ENCODE measurements at regions not wholly inside any gene's neighbourhood (a gene's known extent, or its start where the extent isn't known, plus 50 kb on each side); places are given as distances from the start of the nearest gene placed in this dataset.

DNA sequence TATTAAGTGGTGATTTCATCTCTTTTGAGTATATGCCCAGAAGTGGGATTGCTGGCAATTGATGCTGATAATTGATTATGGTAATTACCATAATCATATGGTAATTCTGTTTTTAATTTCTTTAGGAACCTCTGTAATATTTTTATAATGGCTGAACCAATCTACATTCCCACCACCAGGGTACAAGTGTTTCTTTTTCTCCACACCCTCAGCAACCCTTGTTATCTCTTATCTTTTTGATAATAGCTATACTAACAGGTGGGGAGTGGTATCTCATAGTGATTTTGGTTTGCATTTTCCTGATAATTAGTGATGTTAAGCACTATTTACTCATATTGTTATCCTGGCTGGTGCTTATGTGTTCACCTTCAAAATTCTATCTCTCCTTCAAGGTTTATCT, 212.6 kb downstream of the FMR1NB start:
- no peaks in the 10 kb centered on the region for H3K36me3 Mint-ChIP-seq
- no peaks in the 10 kb centered on the region for H3K9me3 Mint-ChIP-seq
- H3K4me1 Mint-ChIP-seq, result peaks cover 16 to 23% (median 22%) of the 10 kb centered on the region in 3 donors
- H3K4me3 Mint-ChIP-seq, result no peak overlapping the region
- H3K27me3 Mint-ChIP-seq, result no peaks in the 10 kb centered on the region
- peak overlapping the region in 2 of 6 donors; percentile 29 to 42 for H3K27ac Mint-ChIP-seq
- no peak for ATAC-seq (ENCODE audit: low read depth in 2 of 2)
- DNase-seq, result no peak

DNA sequence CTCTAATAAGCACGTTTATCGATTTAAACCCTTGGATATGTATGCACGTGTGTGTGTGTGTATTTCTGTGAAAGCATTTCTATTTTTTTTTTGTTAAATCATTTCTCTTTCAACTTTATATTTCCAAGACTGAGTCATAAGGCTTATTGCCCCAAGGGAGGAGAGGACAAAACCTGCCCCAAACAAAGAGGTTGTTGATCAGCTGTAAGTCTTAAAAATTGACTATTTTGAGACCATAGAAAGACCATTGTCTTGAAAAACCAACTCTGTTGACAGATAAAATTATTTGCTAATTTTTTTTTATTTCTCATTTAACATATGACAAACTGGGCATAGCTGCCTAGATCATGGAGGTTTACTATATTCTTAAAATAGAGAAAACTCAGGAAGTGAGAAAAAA, 222.4 kb downstream of the FMR1NB start:
- no peak for ATAC-seq (ENCODE audit: low read depth in 2 of 2)
- Mint-ChIP-seq H3K4me1 (peaks cover 6 to 13% (median 10%) of the 10 kb centered on the region in 3 donors), H3K4me3 (peak overlapping the region in 2 of 8 donors; percentile 31 to 36), H3K27me3 (no peaks in the 10 kb centered on the region), H3K27ac (peak overlapping the region in 2 of 6 donors; percentile 71 to 75), H3K36me3 (peaks cover 0 to 4% of the 10 kb centered on the region in 2 donors), H3K9me3 (peaks cover 5 to 18% (median 9%) of the 10 kb centered on the region in 7 donors)
- DNase-seq, result no peak

DNA sequence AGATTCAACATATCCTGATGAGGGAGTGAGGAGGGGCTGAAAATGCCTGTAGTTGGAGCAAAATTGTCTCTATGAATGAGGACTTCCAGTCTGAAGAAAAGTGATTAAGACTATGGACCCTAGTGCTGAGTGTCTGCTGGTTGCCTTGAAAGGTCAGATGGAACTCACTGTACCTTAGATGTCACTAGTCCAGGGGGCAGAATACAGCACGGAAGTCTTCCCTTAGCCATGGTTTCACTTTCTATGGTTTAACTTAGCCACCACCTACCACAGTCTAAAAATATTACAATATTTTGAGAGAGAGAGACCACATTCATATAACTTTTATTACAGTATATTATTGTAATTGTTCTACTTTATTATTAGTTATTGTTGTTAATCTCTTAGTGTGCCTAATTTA, 223.1 kb downstream of the FMR1NB start:
- Mint-ChIP-seq H3K27me3 (no peaks in the 10 kb centered on the region), H3K4me1 (peaks cover 6 to 13% (median 10%) of the 10 kb centered on the region in 3 donors), H3K27ac (peak overlapping the region in 2 of 6 donors; percentile 71 to 75), H3K9me3 (peaks cover 5 to 16% (median 9%) of the 10 kb centered on the region in 7 donors), H3K36me3 (peaks cover 0 to 4% of the 10 kb centered on the region in 2 donors), H3K4me3 (peak overlapping the region in 3 of 8 donors; percentile 3 to 36 (median 31))
- DNase-seq (no peak), ATAC-seq (ENCODE audit: low read depth in 2 of 2) (peak in 1 of 2 donors; percentile 52)

DNA sequence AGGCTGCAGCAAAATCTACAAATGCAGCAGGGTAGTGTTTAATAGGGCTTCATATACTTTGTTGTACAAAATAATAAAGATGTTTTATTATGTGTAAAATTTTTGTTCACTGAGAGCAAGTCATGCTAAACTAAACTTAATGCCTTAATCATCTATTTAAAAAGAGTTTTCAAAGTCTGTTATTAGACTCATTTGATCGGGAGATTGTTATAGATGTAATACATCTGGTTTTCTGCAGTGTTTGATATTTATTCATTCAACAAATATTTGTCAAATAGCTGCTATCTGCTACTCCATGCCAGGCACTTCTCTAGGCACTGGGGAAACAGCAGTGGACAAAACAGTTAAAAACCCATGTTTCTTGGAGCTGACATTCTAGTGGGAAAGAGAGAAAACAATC, 233.6 kb downstream of the FMR1NB start:
- peaks cover 0 to 10% (median 4%) of the 10 kb centered on the region in 7 donors for H3K9me3 Mint-ChIP-seq
- no peak overlapping the region for H3K4me3 Mint-ChIP-seq
- DNase-seq, result no peak
- no peaks in the 10 kb centered on the region for H3K36me3 Mint-ChIP-seq
- no peak overlapping the region for H3K27ac Mint-ChIP-seq
- no peak for ATAC-seq (ENCODE audit: low read depth in 2 of 2)
- no peaks in the 10 kb centered on the region for H3K27me3 Mint-ChIP-seq
- no peaks in the 10 kb centered on the region for H3K4me1 Mint-ChIP-seq

DNA sequence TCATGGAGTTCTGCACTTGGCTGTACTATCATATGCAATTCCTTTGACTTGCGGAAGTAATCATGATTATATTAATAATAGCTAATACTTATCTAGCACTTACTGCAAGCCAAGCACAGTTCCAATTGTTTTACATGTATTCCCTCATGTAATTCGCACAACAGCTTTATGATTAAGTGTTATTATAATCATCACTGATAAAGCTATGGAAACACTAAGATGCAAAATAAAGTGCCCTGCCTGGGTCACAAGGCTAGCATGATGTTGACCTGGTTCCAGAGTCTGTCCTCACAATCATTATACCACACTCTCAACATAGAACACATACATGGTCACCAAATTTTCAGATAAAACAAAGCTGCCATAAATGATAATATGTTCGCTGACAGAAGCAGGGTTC, 234.6 kb downstream of the FMR1NB start:
- H3K27ac Mint-ChIP-seq, result no peak overlapping the region
- no peaks in the 10 kb centered on the region for H3K27me3 Mint-ChIP-seq
- no peaks in the 10 kb centered on the region for H3K36me3 Mint-ChIP-seq
- no peak overlapping the region for H3K4me3 Mint-ChIP-seq
- ATAC-seq (ENCODE audit: low read depth in 2 of 2) (no peak), DNase-seq (no peak)
- H3K9me3 Mint-ChIP-seq, result peaks cover 0 to 3% (median 0%) of the 10 kb centered on the region in 7 donors
- H3K4me1 Mint-ChIP-seq, result no peaks in the 10 kb centered on the region

DNA sequence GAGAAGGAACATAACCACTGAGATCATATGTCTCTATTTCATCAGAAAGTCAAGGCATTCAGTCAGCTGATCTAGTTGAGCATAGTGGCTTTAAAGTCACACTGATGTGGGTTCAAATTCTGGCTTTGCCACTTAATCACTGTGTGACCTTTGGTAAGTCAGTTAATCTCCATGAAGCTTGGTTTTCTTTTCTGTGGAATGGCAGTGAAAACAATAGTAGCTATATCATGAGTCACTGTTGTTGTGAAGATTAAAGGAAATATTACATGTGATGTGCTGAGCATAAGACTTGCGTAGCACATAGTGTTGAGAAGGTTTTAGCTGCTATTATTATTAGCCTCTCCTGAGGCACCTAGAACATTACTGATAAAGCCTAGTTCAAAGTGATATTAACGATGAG, 242.2 kb downstream of the FMR1NB start:
- ATAC-seq (ENCODE audit: low read depth in 2 of 2), result no peak
- Mint-ChIP-seq H3K4me3 (no peak overlapping the region), H3K36me3 (peaks cover 0 to 6% of the 10 kb centered on the region in 2 donors), H3K27ac (no peak overlapping the region), H3K4me1 (no peaks in the 10 kb centered on the region), H3K9me3 (peaks cover 0 to 6% (median 2%) of the 10 kb centered on the region in 7 donors), H3K27me3 (peaks cover 0 to 7% (median 0%) of the 10 kb centered on the region in 3 donors)
- no peak for DNase-seq

DNA sequence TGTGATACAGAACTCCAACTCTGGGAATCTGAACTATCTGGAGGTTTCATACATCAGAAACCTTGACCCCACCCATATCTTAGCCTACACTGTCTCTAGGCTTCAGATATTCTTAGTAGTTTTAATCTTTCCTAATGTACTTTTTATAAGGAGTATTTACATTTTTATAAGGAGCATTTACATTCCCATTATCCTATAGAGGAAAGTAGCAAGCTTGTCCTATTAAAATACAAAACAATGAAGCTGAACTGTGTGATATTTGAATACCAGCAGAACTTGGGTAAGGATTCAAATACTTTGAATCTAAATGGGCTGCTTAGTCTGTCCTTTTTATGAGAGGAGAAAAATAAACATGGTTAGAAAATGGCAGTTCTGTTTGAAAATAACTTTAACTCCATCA, 247.4 kb downstream of the FMR1NB start:
- Mint-ChIP-seq H3K36me3 (peaks cover 0 to 8% of the 10 kb centered on the region in 2 donors), H3K4me3 (no peak overlapping the region), H3K27ac (no peak overlapping the region), H3K9me3 (peaks cover 0 to 7% (median 2%) of the 10 kb centered on the region in 7 donors), H3K27me3 (peaks cover 4 to 9% (median 6%) of the 10 kb centered on the region in 3 donors), H3K4me1 (no peaks in the 10 kb centered on the region)
- ATAC-seq (ENCODE audit: low read depth in 2 of 2) (no peak), DNase-seq (no peak)

DNA sequence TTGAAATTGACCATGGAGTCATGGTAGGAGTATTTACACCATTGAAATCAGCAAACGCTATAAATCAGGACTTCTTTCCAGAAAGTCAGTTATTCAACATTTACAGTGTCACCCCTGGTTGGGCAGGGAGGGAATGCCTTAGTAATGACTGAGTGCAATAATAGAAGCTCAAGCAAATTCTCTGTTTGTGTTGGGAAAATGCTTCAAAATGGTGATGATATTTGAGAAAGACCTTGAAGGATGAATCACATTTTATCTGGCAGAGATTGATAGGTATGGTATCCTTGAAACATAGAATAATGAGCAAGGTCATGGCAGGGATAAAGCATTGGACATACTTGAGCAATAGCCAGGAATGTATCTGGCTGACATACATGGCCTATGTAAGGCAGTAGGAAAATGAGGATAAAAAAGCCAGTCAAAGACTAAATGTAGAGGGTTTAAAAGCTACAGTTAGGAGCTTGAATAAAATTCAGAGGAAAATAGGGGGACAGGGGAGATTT, 248.7 kb downstream of the FMR1NB start:
- H3K4me3 Mint-ChIP-seq, result peak overlapping the region in 1 of 8 donors; percentile 11
- H3K27ac Mint-ChIP-seq, result no peak overlapping the region
- H3K9me3 Mint-ChIP-seq, result peaks cover 0 to 7% (median 3%) of the 10 kb centered on the region in 7 donors
- peaks cover 4 to 10% (median 9%) of the 10 kb centered on the region in 3 donors for H3K27me3 Mint-ChIP-seq
- ATAC-seq (ENCODE audit: low read depth in 2 of 2) (no peak), DNase-seq (no peak)
- peaks cover 0 to 8% of the 10 kb centered on the region in 2 donors for H3K36me3 Mint-ChIP-seq
- H3K4me1 Mint-ChIP-seq, result no peaks in the 10 kb centered on the region

DNA sequence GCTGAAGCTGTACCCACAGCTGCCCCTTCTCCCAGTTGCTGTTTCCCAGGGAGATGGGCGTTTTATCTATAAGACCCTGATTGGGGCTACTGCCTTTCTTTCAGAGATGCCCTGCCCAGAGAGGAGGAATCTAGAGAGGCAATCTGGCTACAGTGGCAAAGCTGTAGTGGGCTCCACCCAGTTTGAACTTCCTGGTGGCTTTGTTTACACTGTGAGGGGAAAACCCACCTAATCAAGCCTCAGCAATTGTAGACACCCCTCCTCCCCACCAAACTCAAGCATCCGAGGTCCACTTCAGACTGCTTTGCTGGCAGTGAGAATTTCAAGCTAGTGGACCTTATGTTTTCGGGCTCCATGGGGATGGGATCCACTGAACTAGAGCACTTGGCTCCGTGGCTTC, 240.4 kb upstream of the AFF2 start:
- ATAC-seq (ENCODE audit: low read depth in 2 of 2) (peak; percentile 66 to 74), DNase-seq (peak; percentile 16)
- H3K27me3 Mint-ChIP-seq, result no peaks in the 10 kb centered on the region
- H3K9me3 Mint-ChIP-seq, result peaks cover 7 to 60% (median 28%) of the 10 kb centered on the region in 7 donors
- peak overlapping the region in 6 of 8 donors; percentile 21 to 80 (median 50) for H3K4me3 Mint-ChIP-seq
- H3K36me3 Mint-ChIP-seq, result peaks cover 0 to 8% of the 10 kb centered on the region in 2 donors
- peaks cover 4 to 25% (median 18%) of the 10 kb centered on the region in 3 donors for H3K4me1 Mint-ChIP-seq
- H3K27ac Mint-ChIP-seq, result peak overlapping the region in 2 of 6 donors; percentile 44 to 54

DNA sequence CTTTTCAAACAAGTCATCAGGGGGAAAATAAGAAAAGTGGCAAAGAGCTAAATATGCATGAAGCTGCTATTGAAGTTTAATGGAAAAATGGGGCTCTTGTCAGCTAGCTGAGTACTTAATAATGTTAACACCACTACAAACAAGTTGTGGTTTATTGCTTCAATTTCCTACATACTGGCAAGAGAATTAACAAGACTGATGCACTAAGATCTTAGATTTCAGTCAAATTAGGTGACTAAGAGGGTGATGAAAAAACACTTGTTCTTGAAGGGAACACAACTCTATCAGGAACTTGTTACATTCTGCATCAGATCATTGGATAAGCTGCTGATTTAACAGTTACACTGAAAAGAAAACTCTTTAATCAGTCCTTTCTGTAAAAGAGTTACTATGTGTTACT, 234.6 kb upstream of the AFF2 start:
- H3K4me1 Mint-ChIP-seq, result peaks cover 9 to 19% (median 17%) of the 10 kb centered on the region in 3 donors
- H3K27ac Mint-ChIP-seq, result peak overlapping the region in 1 of 6 donors; percentile 15
- H3K27me3 Mint-ChIP-seq, result no peaks in the 10 kb centered on the region
- H3K9me3 Mint-ChIP-seq, result peaks cover 6 to 26% (median 11%) of the 10 kb centered on the region in 7 donors
- DNase-seq (no peak), ATAC-seq (ENCODE audit: low read depth in 2 of 2) (no peak)
- H3K36me3 Mint-ChIP-seq, result peaks cover 0 to 8% of the 10 kb centered on the region in 2 donors
- no peak overlapping the region for H3K4me3 Mint-ChIP-seq

DNA sequence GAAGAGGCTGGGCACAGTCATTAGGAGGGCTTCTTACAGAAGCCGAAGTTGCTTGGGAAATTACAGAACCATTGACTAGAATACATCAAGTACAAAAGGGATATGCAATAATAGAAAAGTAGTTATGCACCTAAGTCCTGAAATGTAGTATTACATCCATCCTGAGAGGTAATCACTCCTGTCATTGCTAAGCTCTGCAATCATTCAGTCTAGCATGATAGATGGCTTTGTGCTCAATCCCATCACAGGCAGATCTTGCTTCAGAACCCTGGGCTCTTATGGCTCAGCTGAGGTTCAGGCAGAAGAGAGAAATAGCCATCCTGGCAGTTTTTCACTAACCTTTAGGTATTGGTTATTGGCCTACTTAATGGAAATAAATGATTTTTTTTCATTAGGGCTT, 231.7 kb upstream of the AFF2 start:
- Mint-ChIP-seq H3K27ac (no peak overlapping the region), H3K4me1 (peaks cover 9 to 24% (median 15%) of the 10 kb centered on the region in 3 donors), H3K9me3 (peaks cover 0 to 6% (median 1%) of the 10 kb centered on the region in 7 donors), H3K27me3 (no peaks in the 10 kb centered on the region), H3K36me3 (no peaks in the 10 kb centered on the region), H3K4me3 (no peak overlapping the region)
- ATAC-seq (ENCODE audit: low read depth in 2 of 2) (no peak), DNase-seq (no peak)

DNA sequence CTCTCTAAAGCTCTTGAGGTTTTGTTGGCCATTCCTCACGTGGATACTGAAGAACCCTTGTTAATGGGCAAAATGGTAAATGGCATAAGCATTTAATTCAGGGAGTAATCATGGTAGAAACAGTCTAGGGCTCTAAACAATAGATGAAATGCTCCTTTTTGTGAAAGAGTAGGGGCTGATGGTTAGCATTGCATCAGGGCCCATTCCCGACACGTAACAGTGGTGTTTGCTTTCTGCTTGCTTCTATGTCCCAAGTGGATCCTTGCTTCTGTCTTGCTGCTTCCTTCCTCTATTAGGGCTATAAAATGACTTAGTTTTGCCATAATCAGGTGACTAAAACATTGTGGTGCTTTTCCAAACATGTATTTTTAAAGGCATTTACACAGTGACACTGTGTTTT, 230.9 kb upstream of the AFF2 start:
- peak overlapping the region in 3 of 8 donors; percentile 21 to 23 (median 21) for H3K4me3 Mint-ChIP-seq
- no peak for DNase-seq
- no peak for ATAC-seq (ENCODE audit: low read depth in 2 of 2)
- peaks cover 9 to 23% (median 13%) of the 10 kb centered on the region in 3 donors for H3K4me1 Mint-ChIP-seq
- H3K9me3 Mint-ChIP-seq, result peaks cover 0 to 5% (median 0%) of the 10 kb centered on the region in 7 donors
- no peaks in the 10 kb centered on the region for H3K27me3 Mint-ChIP-seq
- H3K27ac Mint-ChIP-seq, result peak overlapping the region in 5 of 6 donors; percentile 79 to 89 (median 80)
- no peaks in the 10 kb centered on the region for H3K36me3 Mint-ChIP-seq

DNA sequence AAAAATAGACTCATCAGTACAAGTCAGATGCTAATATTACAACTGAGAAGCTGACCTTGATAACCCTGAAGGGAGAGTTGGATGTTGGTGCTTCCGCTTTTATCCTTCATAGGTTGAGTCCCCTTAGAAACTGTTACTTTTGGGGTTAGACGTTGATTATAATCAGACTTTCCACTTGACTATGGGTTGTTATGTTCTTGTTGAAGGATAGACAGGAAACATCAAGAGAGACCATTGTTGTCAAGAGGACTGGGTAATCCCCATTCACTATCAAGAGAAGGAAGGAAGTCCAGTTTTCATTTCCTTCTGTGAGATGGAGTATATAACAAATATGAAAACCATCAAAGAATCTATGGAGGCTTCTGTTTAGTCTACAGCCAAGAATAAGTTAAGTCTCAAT, 229.9 kb upstream of the AFF2 start:
- H3K4me1 Mint-ChIP-seq, result peaks cover 9 to 21% (median 9%) of the 10 kb centered on the region in 3 donors
- DNase-seq, result peak; percentile 31
- no peaks in the 10 kb centered on the region for H3K27me3 Mint-ChIP-seq
- peak overlapping the region; percentile 49 to 89 (median 80) for H3K27ac Mint-ChIP-seq
- peak; percentile 93 for ATAC-seq (ENCODE audit: low read depth in 2 of 2)
- H3K9me3 Mint-ChIP-seq, result peaks cover 0 to 4% (median 0%) of the 10 kb centered on the region in 7 donors
- peak overlapping the region in 5 of 8 donors; percentile 3 to 51 (median 23) for H3K4me3 Mint-ChIP-seq
- no peaks in the 10 kb centered on the region for H3K36me3 Mint-ChIP-seq

DNA sequence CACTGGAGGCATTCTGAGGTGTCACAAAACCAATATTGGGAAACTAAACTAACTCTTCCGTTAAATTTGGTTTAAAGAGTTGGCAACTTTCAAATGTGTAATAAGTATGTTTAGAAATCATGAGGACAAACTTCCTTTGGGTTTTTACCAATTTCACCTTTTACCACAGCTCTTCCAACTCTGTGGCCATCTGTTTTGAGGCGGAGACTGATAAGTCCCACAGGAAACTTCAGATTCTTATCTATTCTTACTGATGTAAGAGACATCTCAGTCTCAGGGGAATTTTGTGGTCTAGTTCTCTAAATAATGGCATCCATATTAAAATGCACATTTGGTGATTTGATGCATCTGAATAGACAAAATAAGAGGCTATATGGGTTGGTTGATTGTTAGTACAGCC, 229.2 kb upstream of the AFF2 start:
- H3K27ac Mint-ChIP-seq, result peak overlapping the region in 5 of 6 donors; percentile 27 to 89 (median 79)
- H3K9me3 Mint-ChIP-seq, result peaks cover 0 to 4% (median 0%) of the 10 kb centered on the region in 7 donors
- H3K4me3 Mint-ChIP-seq, result no peak overlapping the region
- no peak for DNase-seq
- no peaks in the 10 kb centered on the region for H3K27me3 Mint-ChIP-seq
- peak; percentile 29 to 38 for ATAC-seq (ENCODE audit: low read depth in 2 of 2)
- H3K4me1 Mint-ChIP-seq, result peaks cover 9 to 21% (median 9%) of the 10 kb centered on the region in 3 donors
- no peaks in the 10 kb centered on the region for H3K36me3 Mint-ChIP-seq

All from naive B cell (primary cell).